Suppressor macrophage (primary cell): ENCODE measurements at regions not wholly inside any gene's neighbourhood (a gene's known extent, or its start where the extent isn't known, plus 50 kb on each side); places are given as distances from the start of the nearest gene placed in this dataset.
"Not testable (repeated sequence)": the region's sequence is repeated elsewhere in the genome, so short reads cannot be mapped to it uniquely, and the experiment has no call there.

Source experiments
- DNase-seq, 4 experiments: peaks; one replicate each; pipeline ENCODE4 v3.0.0-alpha.2; 2020 to 2022

GRCh38 chr15:88997531-88997930 is 84.4 kb upstream of the MFGE8 start:
- DNase-seq: no peak

GRCh38 chr15:88998980-88999713 is 86.0 kb upstream of the MFGE8 start:
- no peak for DNase-seq

DNA sequence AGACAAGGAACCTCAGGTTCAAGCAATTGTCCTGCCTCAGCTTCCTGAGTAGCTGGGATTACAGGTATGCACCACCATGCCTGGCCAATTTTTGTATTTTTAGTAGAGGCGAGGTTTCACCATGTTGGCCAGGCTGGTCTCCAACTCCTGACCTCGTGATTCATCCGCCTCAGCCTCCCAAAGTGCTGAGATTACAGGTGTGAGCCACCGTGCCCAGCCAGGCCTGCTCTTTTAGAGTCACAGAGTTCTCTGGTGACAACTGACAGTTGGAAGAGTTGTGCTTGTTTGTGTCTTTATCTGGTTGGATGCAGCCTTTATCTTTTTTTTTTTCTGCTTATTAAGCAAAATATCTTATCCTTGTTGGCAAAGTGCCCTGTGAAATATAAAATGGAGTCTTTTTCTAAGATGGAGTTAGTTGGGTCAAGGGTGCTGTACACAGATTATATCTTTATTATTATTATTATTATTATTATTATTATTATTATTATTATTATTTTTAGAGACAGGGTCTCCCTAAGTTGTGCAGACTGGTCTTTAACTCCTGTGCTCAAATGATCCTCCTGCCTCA is 86.5 kb upstream of the ABHD2 start:
- not testable (repeated sequence) for DNase-seq

- peak; percentile 73 to 91 (median 85) for DNase-seq
Observed at GRCh38 chr15:89002281-89002761, 85.9 kb upstream of the ABHD2 start.

DNA sequence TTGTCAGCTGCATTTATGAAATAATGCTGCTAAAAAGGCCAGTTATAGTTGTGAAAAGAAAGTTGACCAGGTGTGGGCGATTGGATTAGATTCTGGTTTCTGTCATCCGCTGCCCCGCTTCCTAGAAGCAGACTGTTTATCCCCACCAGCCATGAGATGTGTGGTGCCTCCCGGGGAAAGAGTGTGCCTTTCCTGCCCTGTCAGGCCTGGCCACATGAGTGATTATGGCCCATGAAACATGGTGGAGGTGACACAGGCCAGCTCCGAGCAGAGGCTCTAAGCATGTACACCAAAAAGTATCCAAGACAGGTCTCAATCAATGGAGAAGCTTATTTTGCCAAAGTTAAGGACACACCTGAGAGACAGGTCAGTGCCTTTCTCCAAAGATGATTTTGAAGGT is 85.4 kb upstream of the ABHD2 start:
- DNase-seq: no peak

DNA sequence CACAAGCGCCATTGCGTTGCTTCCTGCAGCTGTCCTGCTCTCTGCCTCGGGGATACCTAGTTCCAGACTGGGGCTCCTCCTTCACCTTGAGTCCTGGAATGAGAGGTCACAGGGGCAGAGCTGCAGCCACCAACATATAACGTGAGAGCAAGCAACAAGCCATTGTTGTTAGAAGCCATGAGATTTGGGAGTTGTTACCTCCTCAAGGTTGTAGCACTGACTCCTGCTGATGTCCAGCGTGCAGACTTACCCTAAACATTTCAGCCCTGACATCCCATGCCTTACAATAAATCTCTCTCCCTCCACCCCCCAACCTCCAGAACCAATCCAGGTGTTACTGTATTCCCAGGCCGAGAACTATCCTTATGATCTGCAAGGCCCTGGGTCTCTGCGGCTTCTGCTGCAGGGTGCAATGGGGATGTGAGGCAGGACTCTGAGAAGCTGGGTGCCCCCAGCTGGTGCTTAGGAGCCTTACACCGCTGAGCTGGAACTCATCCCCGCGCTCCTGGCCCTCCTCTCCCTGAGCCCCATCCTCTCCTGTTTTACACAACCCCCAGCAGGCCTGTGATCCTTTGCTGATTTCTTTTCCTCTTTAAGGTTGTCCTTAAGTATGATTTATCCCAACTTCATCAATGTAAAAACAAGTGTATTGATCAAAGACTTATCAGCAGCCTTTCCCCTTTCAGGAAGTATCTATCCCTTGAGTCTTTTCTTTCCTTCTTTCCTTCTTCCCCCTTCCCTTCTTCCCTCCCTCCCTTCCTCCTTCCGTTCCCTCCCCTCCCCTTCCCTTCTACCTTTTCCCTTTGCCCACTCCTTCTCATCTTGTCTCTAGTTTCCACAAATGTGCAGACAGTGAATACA is 84.2 kb upstream of the ABHD2 start:
- peak in 2 of 4 experiments; percentile 21 to 48 for DNase-seq

DNA sequence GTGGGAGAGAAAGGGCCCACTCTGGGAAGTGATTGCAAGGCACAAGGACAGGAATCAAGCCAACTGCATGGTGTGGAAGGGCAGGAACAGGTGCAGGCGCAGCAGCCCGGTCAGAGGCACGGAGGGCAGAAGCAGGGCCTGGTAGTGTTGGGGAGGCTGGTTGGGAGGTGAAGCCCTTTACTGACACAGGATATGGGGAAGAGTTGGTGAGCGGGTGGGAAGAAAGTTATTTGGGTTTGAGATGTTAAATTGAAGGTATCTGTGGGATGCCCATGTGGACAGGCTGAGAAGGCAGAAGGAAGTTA is 83.6 kb upstream of the ABHD2 start:
- DNase-seq: no peak

DNA sequence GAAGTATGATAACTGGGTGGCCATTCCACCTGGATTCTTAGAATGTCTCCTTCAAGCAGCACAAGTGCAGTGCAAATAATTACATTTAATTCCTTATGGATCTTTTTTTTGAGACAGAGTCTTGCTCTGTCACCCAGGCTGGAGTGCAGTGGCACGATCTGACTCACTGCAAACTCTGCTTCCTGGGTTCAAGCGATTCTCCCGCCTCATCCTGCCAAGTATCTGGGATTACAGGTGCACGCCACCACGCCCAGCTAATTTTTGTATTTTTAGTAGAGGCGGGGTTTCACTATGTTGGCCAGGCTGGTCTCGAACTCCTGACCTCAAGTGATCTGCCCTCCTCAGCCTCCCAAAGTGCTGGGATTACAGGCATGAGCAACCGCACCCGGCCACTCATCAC is 80.7 kb upstream of the ABHD2 start:
- DNase-seq: not testable (repeated sequence)

GRCh38 chr15:89007989-89008388 is 80.3 kb upstream of the ABHD2 start:
- no peak for DNase-seq

GRCh38 chr15:89009080-89009479 is 79.2 kb upstream of the ABHD2 start:
- DNase-seq: no peak

DNA sequence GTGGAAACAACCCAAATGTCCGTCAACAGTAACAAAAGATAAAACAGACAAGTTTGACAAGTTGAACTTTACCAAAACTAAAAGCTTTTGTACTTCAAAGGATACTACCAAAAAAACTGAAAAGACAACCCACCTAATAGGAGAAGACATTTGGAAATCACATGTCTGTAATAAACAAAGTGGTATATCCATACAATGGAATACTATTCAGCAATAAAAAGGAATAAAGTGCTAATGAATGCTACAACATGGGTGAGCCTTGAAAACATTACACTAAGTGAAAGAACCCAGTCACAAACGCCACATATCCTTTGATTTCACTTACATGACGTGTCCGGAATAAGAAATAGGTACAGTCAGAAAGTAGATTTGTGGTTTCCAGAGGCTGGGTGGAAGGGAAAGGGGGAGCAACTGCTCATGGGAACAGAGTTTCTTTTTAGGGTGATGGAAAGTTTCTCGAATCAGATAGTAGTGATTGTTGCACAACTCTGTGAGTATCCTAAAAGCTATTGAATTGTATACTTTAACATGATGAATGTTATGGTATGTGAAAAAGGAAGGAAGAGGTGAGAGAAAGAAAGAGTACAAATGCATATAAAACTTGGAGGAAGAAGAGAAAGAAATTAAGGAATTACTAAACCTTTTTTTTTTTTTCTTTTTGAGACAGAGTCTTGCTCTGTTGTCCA is 72.7 kb upstream of the ABHD2 start:
- no peak for DNase-seq

DNA sequence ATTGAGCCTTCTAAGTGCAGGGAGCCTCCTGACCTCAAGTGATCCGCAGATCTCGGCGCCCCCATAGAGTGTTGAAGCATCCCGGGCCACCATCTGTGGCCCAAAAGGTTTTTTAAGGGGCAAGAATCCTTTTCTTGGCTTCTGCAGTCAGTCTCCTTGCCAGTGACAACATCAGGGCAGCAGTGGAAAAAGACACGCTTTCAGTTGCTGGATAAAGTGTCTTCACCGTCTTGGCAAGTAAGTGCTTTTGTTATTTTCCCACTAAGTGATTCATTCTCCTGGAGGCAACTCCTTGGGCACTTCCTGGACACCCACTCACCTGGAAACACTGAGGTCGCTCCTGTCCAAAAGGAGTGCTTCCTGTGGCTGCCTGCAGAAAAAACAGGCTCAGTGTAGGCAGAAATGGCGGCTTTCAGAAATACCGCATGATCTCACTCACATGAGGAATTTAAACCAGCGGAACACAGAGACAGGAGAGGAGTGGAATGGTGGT is 71.7 kb upstream of the ABHD2 start:
- no peak for DNase-seq

- DNase-seq: peak; percentile 55 to 77 (median 69)
Observed at GRCh38 chr15:89017370-89018066, 70.7 kb upstream of the ABHD2 start.

DNA sequence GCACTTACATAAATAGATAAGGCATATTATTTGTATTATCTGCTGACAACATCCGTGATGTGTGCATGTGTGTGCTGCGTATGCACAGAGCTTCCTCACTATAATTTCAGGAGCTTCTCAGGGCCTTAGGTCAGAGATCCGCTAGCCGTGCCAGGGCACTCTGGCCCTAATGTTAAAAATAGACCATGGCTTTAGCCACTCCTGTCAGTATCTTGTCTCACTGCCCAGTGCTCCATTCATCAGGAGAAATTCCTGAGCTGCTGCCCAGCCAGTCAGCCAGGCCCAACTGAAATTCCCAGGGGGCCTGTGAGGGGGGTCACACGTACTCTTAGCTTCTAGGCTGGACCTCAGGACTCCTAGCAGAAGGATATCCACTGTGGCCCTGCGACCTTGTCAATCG is 70.0 kb upstream of the ABHD2 start:
- no peak for DNase-seq

DNA sequence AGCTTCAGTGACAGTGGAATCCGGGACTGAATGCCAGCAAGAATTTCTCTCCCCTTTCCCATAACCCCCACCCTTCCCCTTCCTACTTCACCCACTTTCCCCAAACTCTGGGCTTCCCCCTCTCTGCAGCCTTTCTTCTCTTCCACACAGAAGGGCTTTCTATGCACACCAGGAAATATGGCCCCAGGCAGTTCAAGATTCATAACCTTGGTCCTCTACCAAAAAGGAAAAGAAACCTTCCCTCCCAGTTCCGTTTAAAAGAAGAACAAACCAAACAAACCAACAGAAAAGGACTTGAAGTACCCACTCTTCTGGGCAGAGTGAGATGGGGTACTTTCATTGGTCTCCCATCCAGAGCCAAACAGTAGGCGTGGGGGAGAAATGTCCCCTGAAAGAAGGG is 68.8 kb upstream of the ABHD2 start:
- no peak for DNase-seq

DNA sequence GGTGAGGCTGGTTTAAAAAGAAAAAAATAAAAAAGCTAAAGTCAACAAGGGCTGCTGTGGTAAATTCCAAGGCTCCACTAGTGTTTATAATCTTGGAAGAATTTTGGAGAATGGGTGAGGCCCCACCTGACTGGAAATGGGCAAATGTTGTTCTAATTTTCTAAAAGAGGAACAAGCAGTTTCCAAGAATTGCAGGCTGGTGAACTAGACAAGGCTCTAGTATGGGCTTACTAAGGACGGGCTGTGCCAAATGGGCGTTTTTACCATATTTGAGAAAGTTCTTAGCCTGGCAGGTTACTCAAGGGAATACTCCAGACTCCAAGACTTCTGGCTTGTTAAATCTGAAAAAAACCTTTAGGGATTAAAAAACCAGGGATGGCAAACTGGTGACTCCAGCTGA is 67.0 kb upstream of the ABHD2 start:
- no peak for DNase-seq

DNA sequence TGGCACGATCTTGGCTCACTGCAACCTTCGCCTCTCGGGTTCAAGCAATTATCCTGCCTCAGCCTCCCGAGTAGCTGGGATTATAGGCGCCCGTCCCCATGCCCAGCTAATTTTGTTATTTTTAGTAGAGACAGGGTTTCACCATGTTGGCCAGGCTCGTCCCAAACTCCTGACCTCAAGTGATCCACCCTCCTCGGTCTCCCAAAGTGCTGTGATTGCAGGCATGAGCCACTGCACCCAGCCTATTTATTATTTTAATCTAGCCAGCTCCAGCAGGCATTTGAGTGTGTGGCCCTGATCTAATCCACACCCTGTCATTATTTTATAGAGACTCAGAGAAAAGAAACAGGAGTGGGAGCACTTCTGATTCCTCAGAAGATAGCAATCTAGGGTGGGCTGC is 66.4 kb upstream of the ABHD2 start:
- DNase-seq: not testable (repeated sequence)

GRCh38 chr15:89023311-89023961 is 64.8 kb upstream of the ABHD2 start:
- DNase-seq: no peak

- no peak for DNase-seq
Observed at GRCh38 chr15:89024418-89024817, 63.8 kb upstream of the ABHD2 start.

GRCh38 chr15:89026167-89026566 is 62.1 kb upstream of the ABHD2 start:
- peak in 2 of 4 experiments; percentile 6 to 28 for DNase-seq

DNA sequence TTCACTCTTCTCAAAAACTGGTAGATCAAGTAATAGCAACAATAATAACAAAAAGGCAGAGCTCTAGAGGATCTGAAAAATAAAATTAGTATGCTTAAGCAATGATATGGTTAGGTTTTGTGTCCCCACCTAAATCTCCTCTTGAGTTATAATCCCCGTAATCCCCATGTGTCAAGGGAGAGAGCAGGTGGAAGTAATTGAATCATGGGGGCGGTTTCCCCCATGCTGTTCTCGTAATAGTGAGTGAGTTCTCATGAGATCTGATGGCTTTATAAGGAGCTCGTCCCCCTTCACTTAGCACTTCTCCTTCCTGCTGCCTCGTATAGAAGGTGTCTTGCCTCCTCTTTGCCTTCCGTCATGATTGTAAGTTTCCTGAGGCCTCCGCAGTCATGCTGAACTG is 60.2 kb upstream of the ABHD2 start:
- no peak for DNase-seq

- no peak for DNase-seq
Observed at GRCh38 chr15:89030311-89030710, 57.9 kb upstream of the ABHD2 start.
